Activated CD8-positive, alpha-beta memory T cell treated with anti-CD3 and anti-CD28 coated beads, Interleukin-2, amount 10 ng/mL, durations not matched to agents 7 days and 5 days (primary cell): ENCODE measurements at regions not wholly inside any gene's neighbourhood (a gene's known extent, or its start where the extent isn't known, plus 50 kb on each side); places are given as distances from the start of the nearest gene placed in this dataset.

Source experiments
- ATAC-seq: fragments of 150-1000 bp; cut with Tn5 transposase; one replicate; pipeline ENCODE4 v1.10.0; 2021; ENCODE audit warnings: moderate library complexity
- CTCF ChIA-PET: fragments of 350-600 bp; sonication (Branson Sonifier 250); formaldehyde crosslinking; loops from one replicate; lab custom pipeline; 2021; ENCODE audit warnings: antibody characterized with exemption; lab: Charles Lee
- DNase-seq: peaks from one replicate; pipeline ENCODE4 v3.0.0-alpha.2; 2020
- H3K27ac Mint-ChIP-seq: one replicate; pipeline ENCODE4 v1.8.0; 2021; ENCODE audit warnings: mild to moderate bottlenecking, mixed read lengths
- H3K27me3 Mint-ChIP-seq: one replicate; pipeline ENCODE4 v1.8.0; 2021; ENCODE audit warnings: mixed read lengths
- H3K36me3 Mint-ChIP-seq: one replicate; pipeline ENCODE4 v1.8.0; 2021; ENCODE audit warnings: mild to moderate bottlenecking, mixed read lengths
- H3K4me1 Mint-ChIP-seq: one replicate; pipeline ENCODE4 v1.8.0; 2021; ENCODE audit warnings: mixed read lengths
- H3K4me3 Mint-ChIP-seq: one replicate; pipeline ENCODE4 v1.8.0; 2021; ENCODE audit warnings: mild to moderate bottlenecking, moderate library complexity, mixed read lengths
- H3K9me3 Mint-ChIP-seq: one replicate; pipeline ENCODE4 v1.8.0; 2022; ENCODE audit warnings: low read depth, mixed read lengths

GRCh38 chr20:53834749-53835148 lies 235.6 kb downstream of the BCAS1 start:
- Mint-ChIP-seq H3K27ac (peak overlapping the region; percentile 91), H3K36me3 (peaks cover 26% of the 10 kb centered on the region), H3K9me3 (peaks cover 9% of the 10 kb centered on the region), H3K27me3 (no peaks in the 10 kb centered on the region), H3K4me3 (peak overlapping the region; percentile 78), H3K4me1 (peaks cover 72% of the 10 kb centered on the region)
- CTCF ChIA-PET: interaction anchor here (1.3 kb wide), 1 partner anchor 10 kb away, joined by 4 read pairs; no protein-coding TSS in a partner anchor
- ATAC-seq (no peak), DNase-seq (peak; percentile 9)

GRCh38 chr20:53834062-53834442 lies 236.3 kb downstream of the BCAS1 start:
- Mint-ChIP-seq H3K4me1 (peaks cover 72% of the 10 kb centered on the region), H3K36me3 (peaks cover 24% of the 10 kb centered on the region), H3K27ac (peak overlapping the region; percentile 73), H3K27me3 (no peaks in the 10 kb centered on the region), H3K9me3 (peaks cover 9% of the 10 kb centered on the region), H3K4me3 (peak overlapping the region; percentile 3)
- peak; percentile 49 for DNase-seq
- no peak for ATAC-seq
- CTCF ChIA-PET: interaction anchor here (1.3 kb wide), 1 partner anchor 10 kb away, joined by 4 read pairs; no protein-coding TSS in a partner anchor

- ATAC-seq (no peak), DNase-seq (peak; percentile 31)
- Mint-ChIP-seq H3K9me3 (peaks cover 9% of the 10 kb centered on the region), H3K27ac (peak overlapping the region; percentile 73), H3K36me3 (peaks cover 24% of the 10 kb centered on the region), H3K4me1 (peaks cover 72% of the 10 kb centered on the region), H3K27me3 (no peaks in the 10 kb centered on the region), H3K4me3 (peak overlapping the region; percentile 3)
- CTCF ChIA-PET: interaction anchor here (1.3 kb wide), 1 partner anchor 9 kb away, joined by 4 read pairs; no protein-coding TSS in a partner anchor
These were observed 236.9 kb downstream of the BCAS1 start for GRCh38 chr20:53833333-53834061.

GRCh38 chr20:53832499-53832898 lies 237.9 kb downstream of the BCAS1 start:
- CTCF ChIA-PET: interaction anchor here (0.9 to 1.3 kb wide), 2 partner anchors 40 to 84 kb away, joined by 3 read pairs; no protein-coding TSS in a partner anchor
- DNase-seq (no peak), ATAC-seq (no peak)
- Mint-ChIP-seq H3K27me3 (no peaks in the 10 kb centered on the region), H3K36me3 (peaks cover 20% of the 10 kb centered on the region), H3K4me3 (no peak overlapping the region), H3K27ac (no peak overlapping the region), H3K9me3 (peaks cover 9% of the 10 kb centered on the region), H3K4me1 (peaks cover 75% of the 10 kb centered on the region)

GRCh38 chr20:53831812-53832211 lies 238.2 kb upstream of the ZNF217 start:
- CTCF ChIA-PET: interaction anchor here (1.3 to 1.4 kb wide), 3 partner anchors 8 to 40 kb away, joined by 3 to 6 read pairs (median 3); no protein-coding TSS in a partner anchor
- Mint-ChIP-seq H3K36me3 (peaks cover 16% of the 10 kb centered on the region), H3K27ac (no peak overlapping the region), H3K4me3 (no peak overlapping the region), H3K4me1 (peaks cover 77% of the 10 kb centered on the region), H3K9me3 (peaks cover 6% of the 10 kb centered on the region), H3K27me3 (no peaks in the 10 kb centered on the region)
- ATAC-seq (no peak), DNase-seq (no peak)

GRCh38 chr20:53831228-53831627 lies 237.6 kb upstream of the ZNF217 start:
- no peaks in the 10 kb centered on the region for H3K27me3 Mint-ChIP-seq
- H3K27ac Mint-ChIP-seq: no peak overlapping the region
- peak; percentile 21 for DNase-seq
- peaks cover 6% of the 10 kb centered on the region for H3K9me3 Mint-ChIP-seq
- CTCF ChIA-PET: interaction anchor here (1.0 to 1.5 kb wide), 4 partner anchors 9 to 123 kb away, joined by 3 to 6 read pairs (median 4); no protein-coding TSS in a partner anchor
- peaks cover 14% of the 10 kb centered on the region for H3K36me3 Mint-ChIP-seq
- no peak for ATAC-seq
- H3K4me1 Mint-ChIP-seq: peaks cover 80% of the 10 kb centered on the region
- H3K4me3 Mint-ChIP-seq: no peak overlapping the region

- Mint-ChIP-seq H3K36me3 (peaks cover 11% of the 10 kb centered on the region), H3K4me1 (peaks cover 71% of the 10 kb centered on the region), H3K4me3 (peak overlapping the region; percentile 70), H3K27ac (peak overlapping the region; percentile 94), H3K9me3 (peaks cover 6% of the 10 kb centered on the region), H3K27me3 (no peaks in the 10 kb centered on the region)
- DNase-seq: peak; percentile 43
- CTCF ChIA-PET: interaction anchor here (0.8 to 1.5 kb wide), 5 partner anchors 55 to 252 kb away, joined by 3 to 5 read pairs (median 3); no protein-coding TSS in a partner anchor
- peak; percentile 55 for ATAC-seq
These were observed 236.3 kb upstream of the ZNF217 start for GRCh38 chr20:53829724-53830521.

GRCh38 chr20:53829255-53829723 lies 235.7 kb upstream of the ZNF217 start:
- CTCF ChIA-PET: interaction anchor here (1.3 to 1.5 kb wide), 3 partner anchors 56 to 87 kb away, joined by 3 to 5 read pairs (median 5); no protein-coding TSS in a partner anchor
- Mint-ChIP-seq H3K36me3 (peaks cover 11% of the 10 kb centered on the region), H3K4me1 (peaks cover 65% of the 10 kb centered on the region), H3K9me3 (peaks cover 6% of the 10 kb centered on the region), H3K27me3 (no peaks in the 10 kb centered on the region), H3K27ac (peak overlapping the region; percentile 94), H3K4me3 (peak overlapping the region; percentile 70)
- DNase-seq: peak; percentile 34
- ATAC-seq: peak; percentile 73

GRCh38 chr20:53828682-53829254 lies 235.1 kb upstream of the ZNF217 start:
- Mint-ChIP-seq H3K27ac (peak overlapping the region; percentile 94), H3K27me3 (no peaks in the 10 kb centered on the region), H3K4me3 (peak overlapping the region; percentile 70), H3K4me1 (peaks cover 60% of the 10 kb centered on the region), H3K9me3 (peaks cover 6% of the 10 kb centered on the region), H3K36me3 (peaks cover 11% of the 10 kb centered on the region)
- CTCF ChIA-PET: interaction anchor here (0.7 to 1.5 kb wide), 2 partner anchors 12 to 79 kb away, joined by 3 read pairs; no protein-coding TSS in a partner anchor
- no peak for ATAC-seq
- DNase-seq: no peak

GRCh38 chr20:53828088-53828681 lies 234.5 kb upstream of the ZNF217 start:
- ATAC-seq: no peak
- Mint-ChIP-seq H3K27me3 (no peaks in the 10 kb centered on the region), H3K9me3 (peaks cover 6% of the 10 kb centered on the region), H3K27ac (peak overlapping the region; percentile 94), H3K4me3 (peak overlapping the region; percentile 70), H3K4me1 (peaks cover 55% of the 10 kb centered on the region), H3K36me3 (peaks cover 8% of the 10 kb centered on the region)
- CTCF ChIA-PET: interaction anchor here (0.7 to 1.5 kb wide), 2 partner anchors 11 to 80 kb away, joined by 3 read pairs; no protein-coding TSS in a partner anchor
- DNase-seq: no peak

GRCh38 chr20:53827292-53828087 lies 233.9 kb upstream of the ZNF217 start:
- H3K36me3 Mint-ChIP-seq: peaks cover 6% of the 10 kb centered on the region
- ATAC-seq (no peak), DNase-seq (no peak)
- H3K27ac Mint-ChIP-seq: peak overlapping the region; percentile 48
- peaks cover 4% of the 10 kb centered on the region for H3K9me3 Mint-ChIP-seq
- CTCF ChIA-PET: interaction anchor here (0.8 to 1.5 kb wide), 2 partner anchors 10 to 107 kb away, joined by 3 read pairs; no protein-coding TSS in a partner anchor
- H3K27me3 Mint-ChIP-seq: no peaks in the 10 kb centered on the region
- no peak overlapping the region for H3K4me3 Mint-ChIP-seq
- peaks cover 51% of the 10 kb centered on the region for H3K4me1 Mint-ChIP-seq
